ENCODE measurements at regions not wholly inside any gene's neighbourhood (a gene's known extent, or its start where the extent isn't known, plus 50 kb on each side); places are given as distances from the start of the nearest gene placed in this dataset.
"Not testable (repeated sequence)": the region's sequence is repeated elsewhere in the genome, so short reads cannot be mapped to it uniquely, and the experiment has no call there.

DNA sequence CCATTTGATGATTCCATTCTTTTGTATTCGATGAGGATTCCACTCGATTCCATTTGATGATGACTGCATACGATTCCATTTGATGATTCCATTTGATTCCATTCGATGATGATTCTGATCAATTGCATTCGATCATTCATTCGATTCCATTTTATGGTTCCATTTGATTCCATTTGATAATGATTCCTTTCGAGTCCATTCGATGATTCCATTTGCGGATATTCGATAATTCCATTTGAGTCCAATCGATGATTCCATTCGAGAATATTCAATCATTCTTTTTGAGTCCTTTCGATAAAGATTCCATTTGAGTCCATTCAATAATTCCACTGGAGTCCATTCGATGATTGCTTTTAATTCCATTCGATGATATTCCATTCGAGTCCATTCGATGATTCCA lies 239.1 kb downstream of the SHCBP1 start:
- TF ChIP-seq, protein P1, sequence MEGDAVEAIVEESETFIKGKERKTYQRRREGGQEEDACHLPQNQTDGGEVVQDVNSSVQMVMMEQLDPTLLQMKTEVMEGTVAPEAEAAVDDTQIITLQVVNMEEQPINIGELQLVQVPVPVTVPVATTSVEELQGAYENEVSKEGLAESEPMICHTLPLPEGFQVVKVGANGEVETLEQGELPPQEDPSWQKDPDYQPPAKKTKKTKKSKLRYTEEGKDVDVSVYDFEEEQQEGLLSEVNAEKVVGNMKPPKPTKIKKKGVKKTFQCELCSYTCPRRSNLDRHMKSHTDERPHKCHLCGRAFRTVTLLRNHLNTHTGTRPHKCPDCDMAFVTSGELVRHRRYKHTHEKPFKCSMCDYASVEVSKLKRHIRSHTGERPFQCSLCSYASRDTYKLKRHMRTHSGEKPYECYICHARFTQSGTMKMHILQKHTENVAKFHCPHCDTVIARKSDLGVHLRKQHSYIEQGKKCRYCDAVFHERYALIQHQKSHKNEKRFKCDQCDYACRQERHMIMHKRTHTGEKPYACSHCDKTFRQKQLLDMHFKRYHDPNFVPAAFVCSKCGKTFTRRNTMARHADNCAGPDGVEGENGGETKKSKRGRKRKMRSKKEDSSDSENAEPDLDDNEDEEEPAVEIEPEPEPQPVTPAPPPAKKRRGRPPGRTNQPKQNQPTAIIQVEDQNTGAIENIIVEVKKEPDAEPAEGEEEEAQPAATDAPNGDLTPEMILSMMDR (IDR thresholded peaks at IDR 0.05), result not testable (repeated sequence)
- TF ChIP-seq POLR2A (IDR thresholded peaks at IDR 0.05), result not testable (repeated sequence)

All from Peyer's patch (tissue), 4 donors.